HEK293 (cell line): ENCODE measurements at regions not wholly inside any gene's neighbourhood (a gene's known extent, or its start where the extent isn't known, plus 50 kb on each side); places are given as distances from the start of the nearest gene placed in this dataset.

Experiments
- CTCF ChIA-PET: fragments of 350-600 bp; formaldehyde crosslinking; extraction: SDS; loops from one replicate; lab custom pipeline; 2021; ENCODE audit warnings: antibody characterized with exemption; lab: Yijun Ruan, JAX
- POLR2A ChIA-PET: fragments of 300-600 bp; formaldehyde crosslinking; extraction: SDS; loops from one replicate; lab custom pipeline; 2020; ENCODE audit warnings: antibody characterized with exemption, inconsistent platforms; lab: Yijun Ruan, JAX
- H3K27ac ChIP-seq: fragments of 200-500 bp; sonication (Bioruptor generic); 2 replicates; pipeline ENCODE4 v1.5.1; 2014; ENCODE audit warnings: low read depth, low read length, control low read depth, inconsistent platforms; ENCODE audit errors: extremely low read depth
- H3K36me3 ChIP-seq, 2 experiments: fragments of 200-500 bp in 1 of 2; sonication (Bioruptor generic) in 1 of 2; 1 replicate in 1 of 2; 2 replicates in 1 of 2; pipeline ENCODE4 v1.5.1; 2014 to 2017; ENCODE audit warnings: inconsistent platforms in 2 of 2, low read length in 2 of 2; ENCODE audit not compliant: control insufficient read depth in 2 of 2, insufficient read depth in 1 of 2
- H3K4me1 ChIP-seq: fragments of 200-500 bp; sonication (Bioruptor generic); 2 replicates; pipeline ENCODE4 v1.5.1; 2014; ENCODE audit warnings: mild to moderate bottlenecking, low read length, inconsistent platforms; ENCODE audit not compliant: control insufficient read depth, insufficient read depth
- H3K4me3 ChIP-seq: 2 replicates; pipeline ENCODE4 v1.5.1; 2011; ENCODE audit warnings: low read depth, mild to moderate bottlenecking, control low read depth, low read length, moderate library complexity
- H3K9me3 ChIP-seq: fragments of 200-500 bp; sonication (Bioruptor generic); 2 replicates; pipeline ENCODE4 v1.5.1; 2014; ENCODE audit warnings: low read depth, low read length, inconsistent platforms; ENCODE audit not compliant: control insufficient read depth, insufficient read depth
- HOXD13 ChIP-seq: sonication (generic); formaldehyde crosslinking; IDR thresholded peaks from 2 replicates; pipeline ENCODE4 v1.8.0; 2022; ENCODE audit warnings: missing genetic modification reagents, borderline replicate concordance
- MYNN ChIP-seq: fragments of 450-650 bp; formaldehyde crosslinking; IDR thresholded peaks from 2 replicates; pipeline ENCODE4 v1.5.1; 2016; ENCODE audit warnings: missing biosample characterization, missing genetic modification characterization, borderline replicate concordance
- SCRT2 ChIP-seq: fragments of 450-650 bp; formaldehyde crosslinking; IDR thresholded peaks from 2 replicates; pipeline ENCODE4 v1.5.1; 2016; ENCODE audit warnings: missing biosample characterization, missing genetic modification characterization
- ZBTB48 ChIP-seq: fragments of 450-650 bp; formaldehyde crosslinking; IDR thresholded peaks from 2 replicates; pipeline ENCODE4 v1.5.1; 2016; ENCODE audit warnings: missing biosample characterization, missing genetic modification characterization
- ZEB2 ChIP-seq: fragments of 450-650 bp; formaldehyde crosslinking; IDR thresholded peaks from 2 replicates; pipeline ENCODE4 v1.5.1; 2016; ENCODE audit warnings: missing biosample characterization, missing genetic modification characterization
- ZFP3 ChIP-seq: fragments of 450-650 bp; formaldehyde crosslinking; IDR thresholded peaks from 2 replicates; pipeline ENCODE4 v1.5.1; 2016; ENCODE audit warnings: low read depth, missing biosample characterization, missing genetic modification characterization
- ZNF112 ChIP-seq: fragments of 450-650 bp; formaldehyde crosslinking; IDR thresholded peaks from 2 replicates; pipeline ENCODE4 v1.5.0; 2017; ENCODE audit warnings: missing biosample characterization, missing genetic modification characterization
- ZNF2 ChIP-seq: fragments of 450-650 bp; formaldehyde crosslinking; IDR thresholded peaks from 2 replicates; pipeline ENCODE4 v1.5.1; 2016; ENCODE audit warnings: missing biosample characterization, missing genetic modification characterization
- ZNF223 ChIP-seq: fragments of 450-650 bp; formaldehyde crosslinking; IDR thresholded peaks from 2 replicates; pipeline ENCODE4 v1.5.1; 2016; ENCODE audit warnings: missing biosample characterization, missing genetic modification characterization
- ZNF239 ChIP-seq: fragments of 450-650 bp; formaldehyde crosslinking; IDR thresholded peaks from 2 replicates; pipeline ENCODE4 v1.5.1; 2016; ENCODE audit warnings: missing biosample characterization, missing genetic modification characterization
- ZNF292 ChIP-seq: fragments of 450-650 bp; formaldehyde crosslinking; IDR thresholded peaks from 2 replicates; pipeline ENCODE4 v1.5.1; 2016; ENCODE audit warnings: low read depth, missing biosample characterization, missing genetic modification characterization, borderline replicate concordance
- ZNF350 ChIP-seq: fragments of 450-650 bp; formaldehyde crosslinking; IDR thresholded peaks from 2 replicates; pipeline ENCODE4 v1.5.0; 2017; ENCODE audit warnings: missing biosample characterization, mild to moderate bottlenecking, missing genetic modification characterization
- ZNF473 ChIP-seq: fragments of 450-650 bp; formaldehyde crosslinking; IDR thresholded peaks from 2 replicates; pipeline ENCODE4 v1.5.1; 2017; ENCODE audit warnings: missing biosample characterization, missing genetic modification characterization
- ZNF561 ChIP-seq: fragments of 450-650 bp; IDR thresholded peaks from 2 replicates; pipeline ENCODE4 v1.5.1; 2018; ENCODE audit warnings: missing biosample characterization, missing genetic modification characterization, borderline replicate concordance
- ZNF610 ChIP-seq: fragments of 450-650 bp; formaldehyde crosslinking; IDR thresholded peaks from 2 replicates; pipeline ENCODE4 v1.5.1; 2016; ENCODE audit warnings: missing biosample characterization, missing genetic modification characterization, borderline replicate concordance
- ZNF654 ChIP-seq: fragments of 450-650 bp; formaldehyde crosslinking; IDR thresholded peaks from 2 replicates; pipeline ENCODE4 v1.5.1; 2016; ENCODE audit warnings: low read depth, missing biosample characterization, missing genetic modification characterization
- ZSCAN30 ChIP-seq: fragments of 450-650 bp; IDR thresholded peaks from 2 replicates; pipeline ENCODE4 v1.5.1; 2018; ENCODE audit warnings: missing biosample characterization, mild to moderate bottlenecking, missing genetic modification characterization, moderate library complexity
- ZXDB ChIP-seq: fragments of 450-650 bp; formaldehyde crosslinking; IDR thresholded peaks from 2 replicates; pipeline ENCODE4 v1.5.1; 2016; ENCODE audit warnings: missing biosample characterization, missing genetic modification characterization
- TF ChIP-seq, protein P1 (sequence below): fragments of 450-650 bp; formaldehyde crosslinking; IDR thresholded peaks from 2 replicates; pipeline ENCODE4 v1.5.1; 2016; ENCODE audit warnings: missing biosample characterization, missing genetic modification characterization
- TF ChIP-seq, protein P2 (sequence below): fragments of 450-650 bp; formaldehyde crosslinking; IDR thresholded peaks from 2 replicates; pipeline ENCODE4 v1.5.1; 2016; ENCODE audit warnings: missing biosample characterization, missing genetic modification characterization
- TF ChIP-seq, protein P3 (sequence below): fragments of 450-650 bp; formaldehyde crosslinking; IDR thresholded peaks from 2 replicates; pipeline ENCODE4 v1.5.1; 2016; ENCODE audit warnings: missing biosample characterization, missing genetic modification characterization
- TF ChIP-seq, protein P4 (sequence below): fragments of 450-650 bp; formaldehyde crosslinking; IDR thresholded peaks from 2 replicates; pipeline ENCODE4 v1.5.1; 2016; ENCODE audit warnings: missing biosample characterization, missing genetic modification characterization
- TF ChIP-seq, protein P5 (sequence below): fragments of 450-650 bp; formaldehyde crosslinking; IDR thresholded peaks from 2 replicates; pipeline ENCODE4 v1.5.1; 2016; ENCODE audit warnings: missing biosample characterization, missing genetic modification characterization, borderline replicate concordance
- TF ChIP-seq, protein P6 (sequence below): fragments of 450-650 bp; formaldehyde crosslinking; IDR thresholded peaks from 2 replicates; pipeline ENCODE4 v1.5.1; 2017; ENCODE audit warnings: missing biosample characterization, missing genetic modification characterization

DNA sequence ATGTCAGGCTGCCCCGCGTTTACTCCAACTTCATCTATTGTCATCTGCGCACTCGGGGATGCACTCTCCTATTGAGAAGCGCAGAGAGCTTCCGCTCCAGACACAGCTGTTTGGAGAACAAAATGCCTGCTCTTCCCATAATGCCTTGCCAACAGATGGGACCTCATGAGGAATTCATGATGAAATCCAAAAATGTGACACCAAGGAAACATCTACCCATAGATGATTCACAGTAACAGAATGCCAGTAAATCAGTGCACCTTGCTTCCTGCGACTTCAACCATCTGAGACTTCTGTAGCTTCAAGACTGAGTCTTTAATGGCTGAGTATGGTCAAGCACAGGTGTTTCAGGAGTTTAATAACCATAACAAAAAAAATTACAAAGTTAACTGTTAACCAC lies 1144.9 kb upstream of the GOT2 start (continued):
- TF ChIP-seq, protein P1, sequence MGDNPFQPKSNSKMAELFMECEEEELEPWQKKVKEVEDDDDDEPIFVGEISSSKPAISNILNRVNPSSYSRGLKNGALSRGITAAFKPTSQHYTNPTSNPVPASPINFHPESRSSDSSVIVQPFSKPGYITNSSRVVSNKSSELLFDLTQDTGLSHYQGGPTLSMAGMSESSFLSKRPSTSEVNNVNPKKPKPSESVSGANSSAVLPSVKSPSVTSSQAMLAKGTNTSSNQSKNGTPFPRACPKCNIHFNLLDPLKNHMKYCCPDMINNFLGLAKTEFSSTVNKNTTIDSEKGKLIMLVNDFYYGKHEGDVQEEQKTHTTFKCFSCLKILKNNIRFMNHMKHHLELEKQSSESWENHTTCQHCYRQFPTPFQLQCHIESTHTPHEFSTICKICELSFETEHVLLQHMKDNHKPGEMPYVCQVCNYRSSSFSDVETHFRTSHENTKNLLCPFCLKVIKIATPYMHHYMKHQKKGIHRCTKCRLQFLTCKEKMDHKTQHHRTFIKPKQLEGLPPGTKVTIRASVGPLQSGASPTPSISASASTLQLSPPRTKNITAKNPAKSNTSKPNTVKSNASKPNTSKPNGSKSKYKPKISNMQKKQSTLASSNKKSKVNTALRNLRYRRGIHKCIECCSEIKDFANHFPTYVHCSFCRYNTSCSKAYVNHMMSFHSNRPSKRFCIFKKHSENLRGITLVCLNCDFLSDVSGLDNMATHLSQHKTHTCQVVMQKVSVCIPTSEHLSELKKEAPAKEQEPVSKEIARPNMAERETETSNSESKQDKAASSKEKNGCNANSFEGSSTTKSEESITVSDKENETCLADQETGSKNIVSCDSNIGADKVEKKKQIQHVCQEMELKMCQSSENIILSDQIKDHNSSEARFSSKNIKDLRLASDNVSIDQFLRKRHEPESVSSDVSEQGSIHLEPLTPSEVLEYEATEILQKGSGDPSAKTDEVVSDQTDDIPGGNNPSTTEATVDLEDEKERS (tag by site-specific recombination), result no peak
- TF ChIP-seq, protein P2, sequence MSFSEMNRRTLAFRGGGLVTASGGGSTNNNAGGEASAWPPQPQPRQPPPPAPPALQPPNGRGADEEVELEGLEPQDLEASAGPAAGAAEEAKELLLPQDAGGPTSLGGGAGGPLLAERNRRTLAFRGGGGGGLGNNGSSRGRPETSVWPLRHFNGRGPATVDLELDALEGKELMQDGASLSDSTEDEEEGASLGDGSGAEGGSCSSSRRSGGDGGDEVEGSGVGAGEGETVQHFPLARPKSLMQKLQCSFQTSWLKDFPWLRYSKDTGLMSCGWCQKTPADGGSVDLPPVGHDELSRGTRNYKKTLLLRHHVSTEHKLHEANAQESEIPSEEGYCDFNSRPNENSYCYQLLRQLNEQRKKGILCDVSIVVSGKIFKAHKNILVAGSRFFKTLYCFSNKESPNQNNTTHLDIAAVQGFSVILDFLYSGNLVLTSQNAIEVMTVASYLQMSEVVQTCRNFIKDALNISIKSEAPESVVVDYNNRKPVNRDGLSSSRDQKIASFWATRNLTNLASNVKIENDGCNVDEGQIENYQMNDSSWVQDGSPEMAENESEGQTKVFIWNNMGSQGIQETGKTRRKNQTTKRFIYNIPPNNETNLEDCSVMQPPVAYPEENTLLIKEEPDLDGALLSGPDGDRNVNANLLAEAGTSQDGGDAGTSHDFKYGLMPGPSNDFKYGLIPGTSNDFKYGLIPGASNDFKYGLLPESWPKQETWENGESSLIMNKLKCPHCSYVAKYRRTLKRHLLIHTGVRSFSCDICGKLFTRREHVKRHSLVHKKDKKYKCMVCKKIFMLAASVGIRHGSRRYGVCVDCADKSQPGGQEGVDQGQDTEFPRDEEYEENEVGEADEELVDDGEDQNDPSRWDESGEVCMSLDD, result no peak
- no peak for TF ChIP-seq MYNN
- TF ChIP-seq, protein P3, sequence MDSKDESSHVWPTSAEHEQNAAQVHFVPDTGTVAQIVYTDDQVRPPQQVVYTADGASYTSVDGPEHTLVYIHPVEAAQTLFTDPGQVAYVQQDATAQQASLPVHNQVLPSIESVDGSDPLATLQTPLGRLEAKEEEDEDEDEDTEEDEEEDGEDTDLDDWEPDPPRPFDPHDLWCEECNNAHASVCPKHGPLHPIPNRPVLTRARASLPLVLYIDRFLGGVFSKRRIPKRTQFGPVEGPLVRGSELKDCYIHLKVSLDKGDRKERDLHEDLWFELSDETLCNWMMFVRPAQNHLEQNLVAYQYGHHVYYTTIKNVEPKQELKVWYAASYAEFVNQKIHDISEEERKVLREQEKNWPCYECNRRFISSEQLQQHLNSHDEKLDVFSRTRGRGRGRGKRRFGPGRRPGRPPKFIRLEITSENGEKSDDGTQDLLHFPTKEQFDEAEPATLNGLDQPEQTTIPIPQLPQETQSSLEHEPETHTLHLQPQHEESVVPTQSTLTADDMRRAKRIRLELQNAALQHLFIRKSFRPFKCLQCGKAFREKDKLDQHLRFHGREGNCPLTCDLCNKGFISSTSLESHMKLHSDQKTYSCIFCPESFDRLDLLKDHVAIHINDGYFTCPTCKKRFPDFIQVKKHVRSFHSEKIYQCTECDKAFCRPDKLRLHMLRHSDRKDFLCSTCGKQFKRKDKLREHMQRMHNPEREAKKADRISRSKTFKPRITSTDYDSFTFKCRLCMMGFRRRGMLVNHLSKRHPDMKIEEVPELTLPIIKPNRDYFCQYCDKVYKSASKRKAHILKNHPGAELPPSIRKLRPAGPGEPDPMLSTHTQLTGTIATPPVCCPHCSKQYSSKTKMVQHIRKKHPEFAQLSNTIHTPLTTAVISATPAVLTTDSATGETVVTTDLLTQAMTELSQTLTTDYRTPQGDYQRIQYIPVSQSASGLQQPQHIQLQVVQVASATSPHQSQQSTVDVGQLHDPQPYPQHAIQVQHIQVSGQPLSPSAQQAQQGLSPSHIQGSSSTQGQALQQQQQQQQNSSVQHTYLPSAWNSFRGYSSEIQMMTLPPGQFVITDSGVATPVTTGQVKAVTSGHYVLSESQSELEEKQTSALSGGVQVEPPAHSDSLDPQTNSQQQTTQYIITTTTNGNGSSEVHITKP, result no peak
- no peak for TF ChIP-seq ZNF2 (tag by site-specific recombination)
- TF ChIP-seq, protein P4, sequence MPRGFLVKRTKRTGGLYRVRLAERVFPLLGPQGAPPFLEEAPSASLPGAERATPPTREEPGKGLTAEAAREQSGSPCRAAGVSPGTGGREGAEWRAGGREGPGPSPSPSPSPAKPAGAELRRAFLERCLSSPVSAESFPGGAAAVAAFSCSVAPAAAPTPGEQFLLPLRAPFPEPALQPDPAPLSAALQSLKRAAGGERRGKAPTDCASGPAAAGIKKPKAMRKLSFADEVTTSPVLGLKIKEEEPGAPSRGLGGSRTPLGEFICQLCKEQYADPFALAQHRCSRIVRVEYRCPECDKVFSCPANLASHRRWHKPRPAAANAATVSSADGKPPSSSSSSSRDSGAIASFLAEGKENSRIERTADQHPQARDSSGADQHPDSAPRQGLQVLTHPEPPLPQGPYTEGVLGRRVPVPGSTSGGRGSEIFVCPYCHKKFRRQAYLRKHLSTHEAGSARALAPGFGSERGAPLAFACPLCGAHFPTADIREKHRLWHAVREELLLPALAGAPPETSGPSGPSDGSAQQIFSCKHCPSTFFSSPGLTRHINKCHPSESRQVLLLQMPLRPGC (tag by site-specific recombination), result no peak
- TF ChIP-seq ZBTB48, result no peak
- no peak for TF ChIP-seq ZNF654 (tag by site-specific recombination)
- TF ChIP-seq HOXD13 (CRISPR knock-in tag), result no peak
- TF ChIP-seq ZXDB (tag by site-specific recombination), result no peak
- TF ChIP-seq ZNF561 (tag by site-specific recombination), result no peak

DNA sequence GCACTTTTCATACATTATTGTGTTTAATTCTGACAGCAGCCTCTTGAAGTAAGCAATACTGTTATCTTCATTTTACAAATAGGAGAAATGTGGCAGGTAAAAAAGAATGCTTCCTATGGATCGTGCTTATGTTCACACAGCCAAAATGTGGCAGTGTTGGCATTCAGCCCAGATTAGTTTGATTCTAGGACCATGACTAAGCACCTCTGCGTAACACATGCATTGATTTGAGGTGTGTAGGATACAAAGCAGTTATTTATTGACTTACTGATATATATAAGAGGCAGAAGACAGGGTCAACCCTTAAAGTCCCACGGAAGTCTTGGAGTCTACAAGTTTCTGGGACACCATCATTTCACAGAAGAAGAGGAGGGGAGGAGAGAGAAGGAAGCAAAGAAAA lies 1144.4 kb upstream of the GOT2 start:
- H3K4me1 ChIP-seq, result no peaks in the 10 kb centered on the region
- no peak overlapping the region for H3K4me3 ChIP-seq
- H3K27ac ChIP-seq, result no peak overlapping the region
- ChIA-PET POLR2A (no interaction called here), CTCF (no interaction called here)
- no peaks in the 10 kb centered on the region for H3K36me3 ChIP-seq
- H3K9me3 ChIP-seq, result no peaks in the 10 kb centered on the region
- TF ChIP-seq ZNF112 (no peak), ZNF473 (no peak), SCRT2 (tag by site-specific recombination) (no peak), ZNF292 (tag by site-specific recombination) (no peak), ZFP3 (no peak), ZEB2 (no peak), ZNF610 (tag by site-specific recombination) (no peak), ZSCAN30 (tag by site-specific recombination) (no peak), ZNF350 (tag by site-specific recombination) (no peak), ZNF239 (tag by site-specific recombination) (no peak), ZNF223 (tag by site-specific recombination) (no peak), MYNN (no peak)
- TF ChIP-seq, protein P5, sequence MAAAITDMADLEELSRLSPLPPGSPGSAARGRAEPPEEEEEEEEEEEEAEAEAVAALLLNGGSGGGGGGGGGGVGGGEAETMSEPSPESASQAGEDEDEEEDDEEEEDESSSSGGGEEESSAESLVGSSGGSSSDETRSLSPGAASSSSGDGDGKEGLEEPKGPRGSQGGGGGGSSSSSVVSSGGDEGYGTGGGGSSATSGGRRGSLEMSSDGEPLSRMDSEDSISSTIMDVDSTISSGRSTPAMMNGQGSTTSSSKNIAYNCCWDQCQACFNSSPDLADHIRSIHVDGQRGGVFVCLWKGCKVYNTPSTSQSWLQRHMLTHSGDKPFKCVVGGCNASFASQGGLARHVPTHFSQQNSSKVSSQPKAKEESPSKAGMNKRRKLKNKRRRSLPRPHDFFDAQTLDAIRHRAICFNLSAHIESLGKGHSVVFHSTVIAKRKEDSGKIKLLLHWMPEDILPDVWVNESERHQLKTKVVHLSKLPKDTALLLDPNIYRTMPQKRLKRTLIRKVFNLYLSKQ (tag by site-specific recombination), result no peak
- TF ChIP-seq, protein P6, sequence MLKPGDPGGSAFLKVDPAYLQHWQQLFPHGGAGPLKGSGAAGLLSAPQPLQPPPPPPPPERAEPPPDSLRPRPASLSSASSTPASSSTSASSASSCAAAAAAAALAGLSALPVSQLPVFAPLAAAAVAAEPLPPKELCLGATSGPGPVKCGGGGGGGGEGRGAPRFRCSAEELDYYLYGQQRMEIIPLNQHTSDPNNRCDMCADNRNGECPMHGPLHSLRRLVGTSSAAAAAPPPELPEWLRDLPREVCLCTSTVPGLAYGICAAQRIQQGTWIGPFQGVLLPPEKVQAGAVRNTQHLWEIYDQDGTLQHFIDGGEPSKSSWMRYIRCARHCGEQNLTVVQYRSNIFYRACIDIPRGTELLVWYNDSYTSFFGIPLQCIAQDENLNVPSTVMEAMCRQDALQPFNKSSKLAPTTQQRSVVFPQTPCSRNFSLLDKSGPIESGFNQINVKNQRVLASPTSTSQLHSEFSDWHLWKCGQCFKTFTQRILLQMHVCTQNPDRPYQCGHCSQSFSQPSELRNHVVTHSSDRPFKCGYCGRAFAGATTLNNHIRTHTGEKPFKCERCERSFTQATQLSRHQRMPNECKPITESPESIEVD, result no peak
